ENCODE measurements at regions not wholly inside any gene's neighbourhood (a gene's known extent, or its start where the extent isn't known, plus 50 kb on each side); places are given as distances from the start of the nearest gene placed in this dataset.
"Not testable (repeated sequence)": the region's sequence is repeated elsewhere in the genome, so short reads cannot be mapped to it uniquely, and the experiment has no call there.

DNA sequence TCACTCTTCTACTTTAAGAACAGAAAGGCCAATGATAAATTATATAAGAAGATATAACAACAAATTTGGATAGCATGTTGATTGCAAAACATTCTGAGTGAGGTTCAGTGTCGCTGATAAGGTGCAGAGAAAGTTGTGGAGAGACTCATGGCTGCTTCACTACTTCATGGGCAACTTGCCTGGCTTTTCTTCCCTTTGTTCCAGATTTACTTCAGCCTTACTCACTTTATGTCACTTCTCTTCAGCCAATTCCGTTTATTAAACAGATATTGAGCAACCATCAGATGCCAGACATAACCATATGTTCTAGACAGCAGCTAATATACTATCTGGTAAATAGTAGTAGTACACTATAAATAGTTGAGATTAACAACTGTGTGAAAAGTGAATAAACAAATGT lies 150.0 kb upstream of the CHL1 start:
- no peak for TF ChIP-seq EZH2 (IDR thresholded peaks at IDR 0.05; ENCODE audit: borderline replicate concordance, insufficient read depth, low read depth, low read length, poor library complexity, severe bottlenecking)
- TF ChIP-seq, protein P1, sequence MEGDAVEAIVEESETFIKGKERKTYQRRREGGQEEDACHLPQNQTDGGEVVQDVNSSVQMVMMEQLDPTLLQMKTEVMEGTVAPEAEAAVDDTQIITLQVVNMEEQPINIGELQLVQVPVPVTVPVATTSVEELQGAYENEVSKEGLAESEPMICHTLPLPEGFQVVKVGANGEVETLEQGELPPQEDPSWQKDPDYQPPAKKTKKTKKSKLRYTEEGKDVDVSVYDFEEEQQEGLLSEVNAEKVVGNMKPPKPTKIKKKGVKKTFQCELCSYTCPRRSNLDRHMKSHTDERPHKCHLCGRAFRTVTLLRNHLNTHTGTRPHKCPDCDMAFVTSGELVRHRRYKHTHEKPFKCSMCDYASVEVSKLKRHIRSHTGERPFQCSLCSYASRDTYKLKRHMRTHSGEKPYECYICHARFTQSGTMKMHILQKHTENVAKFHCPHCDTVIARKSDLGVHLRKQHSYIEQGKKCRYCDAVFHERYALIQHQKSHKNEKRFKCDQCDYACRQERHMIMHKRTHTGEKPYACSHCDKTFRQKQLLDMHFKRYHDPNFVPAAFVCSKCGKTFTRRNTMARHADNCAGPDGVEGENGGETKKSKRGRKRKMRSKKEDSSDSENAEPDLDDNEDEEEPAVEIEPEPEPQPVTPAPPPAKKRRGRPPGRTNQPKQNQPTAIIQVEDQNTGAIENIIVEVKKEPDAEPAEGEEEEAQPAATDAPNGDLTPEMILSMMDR (IDR thresholded peaks at IDR 0.05) = no peak
- H3K79me2 ChIP-seq (ENCODE audit: control insufficient read depth, insufficient read depth, low read length) = no peaks in the 10 kb centered on the region
- ChIA-PET CTCF (interaction anchor here (0.8 to 9.1 kb wide), 3 partner anchors 308 to 332 kb away, joined by 3 to 347 read pairs (median 27); no protein-coding TSS in a partner anchor), POLR2A (no interaction called here)
- no peak for ATAC-seq (ENCODE audit: low read depth)
- intact Hi-C loops (cut with micrococcal nuclease) = no loop called here
- WGBS (ENCODE audit: insufficient coverage) = no CpG with 5 or more reads among the region's 2 CpGs
- no peak for DNase-seq
- no peak overlapping the region for H3K4me3 Mint-ChIP-seq
- H3K4me1 Mint-ChIP-seq = peaks cover 2% of the 10 kb centered on the region
- H3K27me3 ChIP-seq (replicated peaks in 1 of 4; ENCODE audit: control extremely low read depth in 1 of 4, control insufficient read depth in 3 of 4, insufficient read depth in 4 of 4, low read length in 3 of 4) = peaks cover 0 to 6% (median under 1%) of the 10 kb centered on the region in 4 experiments
- no peaks in the 10 kb centered on the region for H3K36me3 ChIP-seq (replicated peaks in 1 of 2; ENCODE audit: control extremely low read depth in 1 of 2, control insufficient read depth in 1 of 2, extremely low read depth in 1 of 2, insufficient read depth in 2 of 2, low read length in 1 of 2)
- no peak overlapping the region for H3K27ac ChIP-seq (ENCODE audit: low read length in 2 of 2)
- no peaks in the 10 kb centered on the region for H4K20me1 ChIP-seq (ENCODE audit: control insufficient read depth, insufficient read depth, low read length, poor library complexity, severe bottlenecking)
- H3K9ac ChIP-seq (ENCODE audit: low read length) = no peak overlapping the region
- H3K4me1 ChIP-seq (ENCODE audit: control insufficient read depth in 2 of 2, insufficient read depth in 2 of 2, low read length in 2 of 2) = no peaks in the 10 kb centered on the region
- H3K27ac Mint-ChIP-seq = no peak overlapping the region
- H3K4me3 ChIP-seq (ENCODE audit: control extremely low read depth in 1 of 5, extremely low read depth in 1 of 5, insufficient read depth in 1 of 5, low read depth in 2 of 5, low read length in 4 of 5) = no peak overlapping the region
- peaks cover 0 to 5% (median 0%) of the 10 kb centered on the region in 3 donors for H3K9me3 ChIP-seq (ENCODE audit: control extremely low read depth in 1 of 3, control insufficient read depth in 2 of 3, insufficient read depth in 1 of 3, low read length in 2 of 3)
- peaks cover 10% of the 10 kb centered on the region for H3K27me3 Mint-ChIP-seq
- no peak overlapping the region for H2AFZ ChIP-seq (ENCODE audit: insufficient read depth, low read depth, low read length, poor library complexity, severe bottlenecking)
- H3K9me3 Mint-ChIP-seq (ENCODE audit: insufficient read depth) = peaks cover 2% of the 10 kb centered on the region
- no peak overlapping the region for H3K4me2 ChIP-seq (replicated peaks; ENCODE audit: low read depth, low read length, poor library complexity, severe bottlenecking)

DNA sequence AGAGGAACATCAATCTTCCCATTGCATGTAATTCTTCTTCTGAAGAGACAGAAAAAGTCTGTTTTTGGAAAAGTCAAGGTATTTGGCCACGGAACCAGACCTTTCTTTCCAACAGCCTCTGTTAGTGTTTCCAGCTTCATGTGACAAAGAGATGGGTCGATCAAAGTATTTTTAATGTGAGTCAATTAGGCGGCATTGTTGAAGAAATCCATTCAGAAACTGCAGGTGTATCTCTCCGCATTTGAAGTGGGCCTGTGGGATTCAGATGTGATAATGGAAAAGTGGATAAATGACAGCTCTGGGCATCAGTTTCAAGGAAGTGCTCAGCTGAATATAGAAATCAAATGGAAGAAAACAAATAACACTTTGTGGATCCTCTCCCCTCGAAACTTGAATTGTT lies 143.1 kb upstream of the CHL1 start:
- intact Hi-C loops (cut with micrococcal nuclease); H3K9me3 Mint-ChIP-seq (ENCODE audit: insufficient read depth); H2AFZ ChIP-seq (ENCODE audit: insufficient read depth, low read depth, low read length, poor library complexity, severe bottlenecking); H3K4me1 ChIP-seq (ENCODE audit: control insufficient read depth in 2 of 2, insufficient read depth in 2 of 2, low read length in 2 of 2); H3K9ac ChIP-seq (ENCODE audit: low read length); H3K27ac Mint-ChIP-seq; H4K20me1 ChIP-seq (ENCODE audit: control insufficient read depth, insufficient read depth, low read length, poor library complexity, severe bottlenecking); H3K79me2 ChIP-seq (ENCODE audit: control insufficient read depth, insufficient read depth, low read length); H3K27ac ChIP-seq (ENCODE audit: low read length in 2 of 2); H3K36me3 ChIP-seq (replicated peaks in 1 of 2; ENCODE audit: control extremely low read depth in 1 of 2, control insufficient read depth in 1 of 2, extremely low read depth in 1 of 2, insufficient read depth in 2 of 2, low read length in 1 of 2); H3K4me1 Mint-ChIP-seq; H3K27me3 ChIP-seq (replicated peaks in 1 of 4; ENCODE audit: control extremely low read depth in 1 of 4, control insufficient read depth in 3 of 4, insufficient read depth in 4 of 4, low read length in 3 of 4); H3K27me3 Mint-ChIP-seq; ATAC-seq (ENCODE audit: low read depth); H3K9me3 ChIP-seq (ENCODE audit: control extremely low read depth in 1 of 3, control insufficient read depth in 2 of 3, insufficient read depth in 1 of 3, low read length in 2 of 3); H3K4me3 ChIP-seq (ENCODE audit: control extremely low read depth in 1 of 5, extremely low read depth in 1 of 5, insufficient read depth in 1 of 5, low read depth in 2 of 5, low read length in 4 of 5); H3K4me3 Mint-ChIP-seq; H3K4me2 ChIP-seq (replicated peaks; ENCODE audit: low read depth, low read length, poor library complexity, severe bottlenecking); POLR2A ChIA-PET; DNase-seq: not testable (repeated sequence)
- WGBS (ENCODE audit: insufficient coverage) = 74% methylated on average over 3 of the region's 5 CpGs
- CTCF ChIA-PET = interaction anchor here (1.4 kb wide), 1 partner anchor 13 kb away, joined by 3 read pairs; no protein-coding TSS in a partner anchor

All from B cell (primary cell).